Pancreas (tissue), 10 donors: ENCODE measurements at regions not wholly inside any gene's neighbourhood (a gene's known extent, or its start where the extent isn't known, plus 50 kb on each side); places are given as distances from the start of the nearest gene placed in this dataset.

Experiments used
- ATAC-seq, 4 donors: fragments of 200-7000 bp; cut with Tn5 transposase; one replicate each; pipeline versions ENCODE4 v1.8.0 to v1.9.1; 2020; ENCODE audit warnings: mild to moderate bottlenecking in 4 of 4, moderate library complexity in 4 of 4
- DNase-seq, 6 donors: peaks; one replicate each; pipeline ENCODE4 v3.0.0-alpha.2; 2020
- FAIRE-seq: peaks from 2 replicates; lab custom pipeline; 2012; peaks lifted over from hg19 to GRCh38; lab: Jason Lieb, UNC
- H3K27ac ChIP-seq, 4 donors: fragments of 200-600 bp; sonication (generic); 1 replicate in 3 of 4; 2 replicates in 1 of 4; pipeline versions ENCODE4 v1.5.0 to v1.8.0; 2020
- H3K27me3 ChIP-seq, 4 donors: fragments of 200-600 bp; one replicate each; pipeline ENCODE4 v1.8.0; 2021
- H3K36me3 ChIP-seq, 3 donors: fragments of 200-600 bp; sonication (generic) in 1 of 3; one replicate each; pipeline versions ENCODE4 v1.5.0 to v1.8.0; 2020 to 2021
- H3K4me1 ChIP-seq, 3 donors: fragments of 200-600 bp; one replicate each; pipeline ENCODE4 v1.8.0; 2021
- H3K4me3 ChIP-seq, 4 donors: fragments of 200-600 bp; sonication (generic) in 2 of 4; one replicate each; pipeline versions ENCODE4 v1.5.0 to v1.8.0; 2020 to 2021
- H3K9me3 ChIP-seq, 4 donors: fragments of 200-600 bp; one replicate each; pipeline ENCODE4 v1.8.0; 2021
- WGBS, 2 donors: extraction: QIAGEN DNeasy Blood & Tissue Kit; methylation state at CpG; one replicate each; pipeline ENCODE4 v1.1.7; 2013; 5-methylcytosine and 5-hydroxymethylcytosine counted together
- intact Hi-C, 3 donors: fragments of 100-400 bp; cut with DNase I; formaldehyde crosslinking; loops; one replicate each; pipeline versions ENCODE4 v1.11.1 to v1.14.2; 2022
- TF ChIP-seq, protein P1 (sequence below), 4 donors: fragments of 200-600 bp; sonication (generic) in 3 of 4; IDR thresholded peaks; one replicate each; pipeline versions ENCODE4 v1.5.0 to v1.8.0; 2021; ENCODE audit warnings: antibody characterized with exemption in 4 of 4
- donor health status: healthy with polysubstance abuse.
- donor health status: DM: no; HTN: no; CAD: no; lungs with moderate emphysema.
- donor health status: DM: no; HTN: no; CAD: no.
- donor health status: control.
- donor health status: control.
- donor health status: Bipolar disorder and iron deficiency.
- donor health status: DM: yes; HTN: yes; CAD: no.
- donor health status: DM: no; HTN: no; CAD: no.
- donor health status: DM: no; HTN: no; CAD: no.
- donor health status: DM: yes; HTN: yes; CAD: no.

DNA sequence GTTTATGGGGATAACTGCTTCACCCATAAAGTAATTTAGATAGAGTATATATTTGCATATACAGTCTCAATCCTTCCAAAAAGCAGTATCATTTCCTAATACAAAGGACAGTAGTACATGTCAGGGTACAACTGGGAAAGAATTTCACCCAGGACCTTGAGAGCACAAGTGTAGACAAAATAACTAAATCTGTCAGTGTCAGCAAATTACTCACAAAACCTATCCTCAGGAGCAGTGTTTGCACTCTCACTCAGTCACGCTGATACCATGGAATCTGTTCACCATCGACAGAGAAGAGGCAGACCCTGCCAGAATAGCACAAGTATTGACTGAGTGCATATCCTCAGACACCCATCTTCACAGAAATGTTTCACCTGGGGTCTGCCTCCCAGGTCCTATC is 554.7 kb upstream of the PHF14 start:
- Histone ChIP-seq H3K27ac (no peak overlapping the region), H3K27me3 (no peaks in the 10 kb centered on the region), H3K9me3 (no peaks in the 10 kb centered on the region), H3K4me3 (no peak overlapping the region), H3K4me1 (no peaks in the 10 kb centered on the region), H3K36me3 (no peaks in the 10 kb centered on the region)
- intact Hi-C loops = no loop called here
- WGBS, 2 donors = 10 to 12% methylated on average over 2 of the region's 2 CpGs
- FAIRE-seq (no peak), DNase-seq (no peak), ATAC-seq (no peak)
- TF ChIP-seq, protein P1, sequence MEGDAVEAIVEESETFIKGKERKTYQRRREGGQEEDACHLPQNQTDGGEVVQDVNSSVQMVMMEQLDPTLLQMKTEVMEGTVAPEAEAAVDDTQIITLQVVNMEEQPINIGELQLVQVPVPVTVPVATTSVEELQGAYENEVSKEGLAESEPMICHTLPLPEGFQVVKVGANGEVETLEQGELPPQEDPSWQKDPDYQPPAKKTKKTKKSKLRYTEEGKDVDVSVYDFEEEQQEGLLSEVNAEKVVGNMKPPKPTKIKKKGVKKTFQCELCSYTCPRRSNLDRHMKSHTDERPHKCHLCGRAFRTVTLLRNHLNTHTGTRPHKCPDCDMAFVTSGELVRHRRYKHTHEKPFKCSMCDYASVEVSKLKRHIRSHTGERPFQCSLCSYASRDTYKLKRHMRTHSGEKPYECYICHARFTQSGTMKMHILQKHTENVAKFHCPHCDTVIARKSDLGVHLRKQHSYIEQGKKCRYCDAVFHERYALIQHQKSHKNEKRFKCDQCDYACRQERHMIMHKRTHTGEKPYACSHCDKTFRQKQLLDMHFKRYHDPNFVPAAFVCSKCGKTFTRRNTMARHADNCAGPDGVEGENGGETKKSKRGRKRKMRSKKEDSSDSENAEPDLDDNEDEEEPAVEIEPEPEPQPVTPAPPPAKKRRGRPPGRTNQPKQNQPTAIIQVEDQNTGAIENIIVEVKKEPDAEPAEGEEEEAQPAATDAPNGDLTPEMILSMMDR (IDR thresholded peaks at IDR 0.05) = no peak

DNA sequence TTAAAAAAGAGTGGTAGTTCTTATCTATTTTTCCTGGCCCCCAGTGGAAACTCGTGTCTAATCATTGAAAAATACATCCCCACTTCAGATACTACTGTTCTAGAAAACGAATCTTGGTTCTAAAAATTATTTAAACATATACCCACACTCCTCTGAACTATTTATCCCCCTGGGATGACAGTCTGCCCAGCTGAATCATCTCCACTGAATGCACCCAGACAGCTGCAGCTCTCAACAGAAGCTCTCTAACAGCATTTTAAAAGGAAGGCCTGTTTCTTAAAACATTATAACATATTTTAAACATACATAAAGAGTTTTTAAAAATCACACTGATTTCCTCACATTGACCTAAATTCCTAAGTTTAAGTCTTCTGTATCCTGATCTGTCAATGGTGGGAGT is 544.6 kb upstream of the PHF14 start:
- Histone ChIP-seq H3K36me3 (no peaks in the 10 kb centered on the region), H3K27me3 (no peaks in the 10 kb centered on the region), H3K4me1 (no peaks in the 10 kb centered on the region), H3K4me3 (no peak overlapping the region), H3K9me3 (no peaks in the 10 kb centered on the region), H3K27ac (no peak overlapping the region)
- TF ChIP-seq, protein P1 (IDR thresholded peaks at IDR 0.05) = no peak
- 25 to 32% methylated on average over 2 of the region's 2 CpGs for WGBS, 2 donors
- FAIRE-seq (no peak), ATAC-seq (no peak), DNase-seq (no peak)
- intact Hi-C loops = no loop called here

DNA sequence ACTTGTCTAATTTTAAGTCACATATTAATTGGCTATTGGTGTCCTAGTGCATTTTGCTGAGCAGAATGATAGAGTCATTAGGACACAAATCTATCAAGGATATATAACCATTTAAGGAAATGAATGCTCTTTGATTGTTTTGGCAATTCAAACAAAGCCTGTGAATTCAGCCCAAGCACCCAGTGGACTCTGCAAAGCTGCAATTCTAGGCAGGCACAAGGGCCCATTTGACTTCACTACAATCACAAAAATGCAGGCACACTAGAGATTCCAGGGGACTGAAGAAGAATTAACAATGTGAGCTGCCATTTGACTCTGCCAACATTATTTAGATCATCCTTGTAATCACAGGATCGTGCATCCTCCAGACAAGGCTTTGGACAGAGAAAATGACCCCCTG is 544.2 kb upstream of the PHF14 start:
- Histone ChIP-seq H3K4me1 (no peaks in the 10 kb centered on the region), H3K36me3 (no peaks in the 10 kb centered on the region), H3K27ac (no peak overlapping the region), H3K9me3 (no peaks in the 10 kb centered on the region), H3K4me3 (no peak overlapping the region), H3K27me3 (no peaks in the 10 kb centered on the region)
- TF ChIP-seq, protein P1 (IDR thresholded peaks at IDR 0.05) = no peak
- no peak for ATAC-seq
- no peak for DNase-seq
- no peak for FAIRE-seq
- intact Hi-C loops = no loop called here
- 30 to 38% methylated on average over 1 of the region's 1 CpG for WGBS, 2 donors

DNA sequence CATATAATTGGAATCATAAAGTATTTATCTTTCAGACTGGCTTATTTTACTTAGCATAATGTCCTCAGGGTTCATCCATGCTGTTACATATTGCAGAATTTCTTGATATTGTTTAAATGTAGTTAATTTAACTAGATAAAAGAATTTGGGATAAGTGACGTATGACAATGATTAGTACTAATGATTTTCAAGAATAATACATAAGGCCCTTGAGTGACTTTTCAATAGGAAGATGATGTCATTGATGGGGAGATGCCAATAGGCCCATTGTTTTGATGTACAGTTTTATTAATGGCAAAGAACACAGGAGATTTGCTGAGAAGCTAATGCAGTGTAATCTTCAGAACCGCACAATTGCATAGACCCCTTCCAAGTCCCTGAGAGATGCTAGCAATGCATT is 537.4 kb upstream of the PHF14 start:
- no peak for ATAC-seq
- no peak for FAIRE-seq
- TF ChIP-seq, protein P1 (IDR thresholded peaks at IDR 0.05) = no peak
- H3K9me3 ChIP-seq = no peaks in the 10 kb centered on the region
- intact Hi-C loops = no loop called here
- no peak for DNase-seq
- no peak overlapping the region for H3K4me3 ChIP-seq
- H3K4me1 ChIP-seq = no peaks in the 10 kb centered on the region
- H3K27ac ChIP-seq = no peak overlapping the region
- no peaks in the 10 kb centered on the region for H3K27me3 ChIP-seq
- H3K36me3 ChIP-seq = no peaks in the 10 kb centered on the region
- 76 to 78% methylated on average over 2 of the region's 2 CpGs for WGBS, 2 donors

DNA sequence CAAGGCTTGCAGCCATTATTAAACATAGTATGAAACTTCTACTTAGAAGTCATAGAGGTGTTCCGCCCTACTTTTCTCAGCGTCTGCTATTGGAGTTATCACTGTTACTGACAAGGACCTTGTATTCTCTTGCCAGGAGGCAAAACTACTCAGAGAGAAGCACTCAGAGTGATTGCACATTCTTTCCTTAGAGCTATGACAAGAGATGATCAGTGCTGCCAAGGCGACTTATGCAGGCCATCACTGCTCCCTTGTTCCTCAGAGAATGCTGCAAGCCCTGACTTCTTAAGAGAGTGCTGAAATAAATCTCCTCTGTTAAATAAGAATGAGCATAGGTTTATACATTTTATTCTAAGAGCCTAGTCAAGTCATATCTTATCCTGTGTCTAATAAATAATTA is 534.6 kb upstream of the PHF14 start:
- Histone ChIP-seq H3K4me1 (no peaks in the 10 kb centered on the region), H3K4me3 (no peak overlapping the region), H3K27ac (no peak overlapping the region), H3K36me3 (no peaks in the 10 kb centered on the region), H3K27me3 (no peaks in the 10 kb centered on the region), H3K9me3 (no peaks in the 10 kb centered on the region)
- 69% methylated on average over 3 of the region's 3 CpGs for WGBS, 2 donors
- FAIRE-seq = no peak
- intact Hi-C loops = no loop called here
- no peak for DNase-seq
- no peak for ATAC-seq
- TF ChIP-seq, protein P1 (IDR thresholded peaks at IDR 0.05) = no peak
